ENCODE measurements at regions not wholly inside any gene's neighbourhood (a gene's known extent, or its start where the extent isn't known, plus 50 kb on each side); places are given as distances from the start of the nearest gene placed in this dataset.

- Histone ChIP-seq H3K4me1 (ENCODE audit: insufficient read depth, low read length) (no peaks in the 10 kb centered on the region), H3K36me3 (ENCODE audit: insufficient read depth, low read length) (no peaks in the 10 kb centered on the region), H3K9me3 (ENCODE audit: insufficient read depth, low read length, severe bottlenecking) (no peaks in the 10 kb centered on the region), H3K79me2 (ENCODE audit: insufficient read depth, low read length) (no peaks in the 10 kb centered on the region), H3K4me3 (ENCODE audit: low read depth in 1 of 2, low read length in 2 of 2) (no peak overlapping the region), H3K27ac (ENCODE audit: low read length) (no peak overlapping the region), H3K27me3 (ENCODE audit: insufficient read depth, low read length, poor library complexity) (no peaks in the 10 kb centered on the region), H4K20me1 (ENCODE audit: insufficient read depth, low read length) (no peaks in the 10 kb centered on the region), H2AFZ (ENCODE audit: low read depth, low read length) (no peak overlapping the region), H3K4me2 (ENCODE audit: insufficient read depth, low read length) (no peak overlapping the region), H3K9ac (ENCODE audit: low read depth, low read length) (no peak overlapping the region)
- ATAC-seq (ENCODE audit: insufficient read depth, low read depth) (no peak), DNase-seq (no peak)
- TF ChIP-seq EZH2 (IDR thresholded peaks at IDR 0.05; ENCODE audit: borderline replicate concordance, low read depth, low read length, severe bottlenecking) = no peak
- no peak for TF ChIP-seq CTCF (IDR thresholded peaks at IDR 0.05; ENCODE audit: borderline replicate concordance, extremely low read depth, low read length, poor library complexity, severe bottlenecking)
Measured at GRCh38 chr10:71092812-71093401, 119.5 kb upstream of the UNC5B start.

- Histone ChIP-seq H3K27ac (ENCODE audit: low read length) (no peak overlapping the region), H3K4me2 (ENCODE audit: insufficient read depth, low read length) (no peak overlapping the region), H3K4me1 (ENCODE audit: insufficient read depth, low read length) (no peaks in the 10 kb centered on the region), H3K9me3 (ENCODE audit: insufficient read depth, low read length, severe bottlenecking) (no peaks in the 10 kb centered on the region), H3K27me3 (ENCODE audit: insufficient read depth, low read length, poor library complexity) (no peaks in the 10 kb centered on the region), H3K79me2 (ENCODE audit: insufficient read depth, low read length) (no peaks in the 10 kb centered on the region), H3K36me3 (ENCODE audit: insufficient read depth, low read length) (no peaks in the 10 kb centered on the region), H2AFZ (ENCODE audit: low read depth, low read length) (no peak overlapping the region), H4K20me1 (ENCODE audit: insufficient read depth, low read length) (no peaks in the 10 kb centered on the region), H3K4me3 (ENCODE audit: low read depth in 1 of 2, low read length in 2 of 2) (no peak overlapping the region), H3K9ac (ENCODE audit: low read depth, low read length) (no peak overlapping the region)
- no peak for TF ChIP-seq EZH2 (IDR thresholded peaks at IDR 0.05; ENCODE audit: borderline replicate concordance, low read depth, low read length, severe bottlenecking)
- TF ChIP-seq CTCF (IDR thresholded peaks at IDR 0.05; ENCODE audit: borderline replicate concordance, extremely low read depth, low read length, poor library complexity, severe bottlenecking) = no peak
- DNase-seq (no peak), ATAC-seq (ENCODE audit: insufficient read depth, low read depth) (no peak)
Measured at GRCh38 chr10:71093531-71093930, 118.8 kb upstream of the UNC5B start.

DNA sequence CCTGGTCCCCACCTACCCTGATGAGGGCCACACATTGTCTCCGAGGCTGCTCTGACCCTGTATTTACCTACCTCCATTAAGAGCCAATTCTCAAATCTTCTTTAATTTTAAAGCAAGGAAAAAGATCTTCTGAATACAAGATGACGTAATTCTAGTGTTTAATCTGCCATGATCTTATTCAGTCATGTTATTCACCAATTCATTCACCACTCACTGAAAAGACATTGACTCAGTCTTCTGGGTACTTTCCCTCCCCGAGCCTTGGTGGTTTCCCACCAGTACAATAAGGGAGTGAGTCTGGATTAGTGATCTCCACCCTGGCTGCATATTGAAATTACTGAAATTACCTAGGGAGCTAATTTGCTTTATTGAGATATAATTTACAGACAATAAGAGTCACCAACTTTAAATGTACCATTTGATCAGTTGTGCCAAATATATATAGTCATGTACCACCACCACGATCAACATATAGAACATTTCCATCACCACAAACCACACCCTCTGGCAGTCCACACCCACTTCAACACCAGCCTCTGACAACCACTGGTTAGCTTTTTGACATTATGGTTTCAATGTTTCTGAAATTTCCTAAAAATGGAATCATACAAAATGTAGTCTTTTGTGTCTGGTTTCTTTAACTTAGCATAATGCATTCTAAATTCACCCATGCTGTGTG, 117.5 kb upstream of the UNC5B start:
- Histone ChIP-seq H3K4me2 (ENCODE audit: insufficient read depth, low read length) (no peak overlapping the region), H3K27me3 (ENCODE audit: insufficient read depth, low read length, poor library complexity) (peaks cover 5% of the 10 kb centered on the region), H3K79me2 (ENCODE audit: insufficient read depth, low read length) (no peaks in the 10 kb centered on the region), H3K9ac (ENCODE audit: low read depth, low read length) (no peak overlapping the region), H3K27ac (ENCODE audit: low read length) (no peak overlapping the region), H3K4me3 (ENCODE audit: low read depth in 1 of 2, low read length in 2 of 2) (no peak overlapping the region), H4K20me1 (ENCODE audit: insufficient read depth, low read length) (no peaks in the 10 kb centered on the region), H3K9me3 (ENCODE audit: insufficient read depth, low read length, severe bottlenecking) (no peaks in the 10 kb centered on the region), H2AFZ (ENCODE audit: low read depth, low read length) (no peak overlapping the region), H3K36me3 (ENCODE audit: insufficient read depth, low read length) (no peaks in the 10 kb centered on the region), H3K4me1 (ENCODE audit: insufficient read depth, low read length) (no peaks in the 10 kb centered on the region)
- DNase-seq = no peak
- ATAC-seq (ENCODE audit: insufficient read depth, low read depth) = no peak
- TF ChIP-seq EZH2 (IDR thresholded peaks at IDR 0.05; ENCODE audit: borderline replicate concordance, low read depth, low read length, severe bottlenecking) = no peak
- TF ChIP-seq CTCF (IDR thresholded peaks at IDR 0.05; ENCODE audit: borderline replicate concordance, extremely low read depth, low read length, poor library complexity, severe bottlenecking) = no peak
